ENCODE measurements at regions not wholly inside any gene's neighbourhood (a gene's known extent, or its start where the extent isn't known, plus 50 kb on each side); places are given as distances from the start of the nearest gene placed in this dataset.

DNA sequence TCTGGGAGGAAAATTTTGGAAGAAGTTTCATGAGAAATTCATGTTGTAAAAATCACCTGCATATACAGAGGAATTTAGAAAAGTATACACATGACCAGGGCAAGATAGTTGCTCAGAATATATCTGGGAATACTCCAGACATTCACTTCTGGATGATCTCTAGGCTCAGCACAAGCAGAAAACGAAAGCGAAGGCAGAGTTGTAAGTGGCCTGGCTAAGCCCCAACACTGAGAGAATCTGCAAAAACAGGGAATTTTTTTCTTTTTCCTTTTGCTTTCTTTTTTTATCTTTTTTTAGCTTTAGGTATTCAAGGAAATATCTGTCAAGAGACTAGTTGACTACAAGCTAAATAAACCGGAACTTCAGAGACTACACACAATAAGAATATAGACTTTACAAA is 207.2 kb downstream of the FGF13 start:
- TF ChIP-seq YY1 (IDR thresholded peaks at IDR 0.05; ENCODE audit: low read depth, low read length), result no peak
- no peak for TF ChIP-seq CTCF (IDR thresholded peaks at IDR 0.05; ENCODE audit: control extremely low read depth in 1 of 3, insufficient read depth in 1 of 3, low read depth in 1 of 3, low read length in 3 of 3)

All from H1 (cell line).